ENCODE measurements at regions not wholly inside any gene's neighbourhood (a gene's known extent, or its start where the extent isn't known, plus 50 kb on each side); places are given as distances from the start of the nearest gene placed in this dataset.
"Not testable (repeated sequence)": the region's sequence is repeated elsewhere in the genome, so short reads cannot be mapped to it uniquely, and the experiment has no call there.

- in situ Hi-C loops (cut with MboI; ENCODE audit: low pct_unique_long_range_greater_than_20kb, low sequenced_read_pairs); DNase-seq: not testable (repeated sequence)
Measured at GRCh38 chr17:64800987-64801386, 118.3 kb downstream of the LRRC37A3 start.

- in situ Hi-C loops (cut with MboI; ENCODE audit: low pct_unique_long_range_greater_than_20kb, low sequenced_read_pairs); DNase-seq: not testable (repeated sequence)
Measured at GRCh38 chr17:64800361-64800895, 118.8 kb downstream of the LRRC37A3 start.

- in situ Hi-C loops (cut with MboI; ENCODE audit: low pct_unique_long_range_greater_than_20kb, low sequenced_read_pairs) = not testable (repeated sequence)
Measured at GRCh38 chr17:64799543-64800188, 119.6 kb downstream of the LRRC37A3 start.

GRCh38 chr17:64798961-64799360, 120.3 kb downstream of the LRRC37A3 start:
- in situ Hi-C loops (cut with MboI; ENCODE audit: low pct_unique_long_range_greater_than_20kb, low sequenced_read_pairs); DNase-seq: not testable (repeated sequence)

More at GRCh38 chr17:64799543-64800188, 119.6 kb downstream of the LRRC37A3 start:
- DNase-seq = not testable (repeated sequence)

GRCh38 chr17:64798489-64798790, 120.8 kb downstream of the LRRC37A3 start:
- peak; percentile 28 for DNase-seq
- in situ Hi-C loops (cut with MboI; ENCODE audit: low pct_unique_long_range_greater_than_20kb, low sequenced_read_pairs) = not testable (repeated sequence)

- in situ Hi-C loops (cut with MboI; ENCODE audit: low pct_unique_long_range_greater_than_20kb, low sequenced_read_pairs); DNase-seq: not testable (repeated sequence)
Measured at GRCh38 chr17:64797746-64798488, 121.4 kb downstream of the LRRC37A3 start.

GRCh38 chr17:64795342-64795741, 123.9 kb downstream of the LRRC37A3 start:
- in situ Hi-C loops (cut with MboI; ENCODE audit: low pct_unique_long_range_greater_than_20kb, low sequenced_read_pairs); DNase-seq: not testable (repeated sequence)

GRCh38 chr17:64794548-64795274, 124.6 kb downstream of the LRRC37A3 start:
- DNase-seq; in situ Hi-C loops (cut with MboI; ENCODE audit: low pct_unique_long_range_greater_than_20kb, low sequenced_read_pairs): not testable (repeated sequence)

GRCh38 chr17:64794113-64794512, 125.2 kb downstream of the LRRC37A3 start:
- in situ Hi-C loops (cut with MboI; ENCODE audit: low pct_unique_long_range_greater_than_20kb, low sequenced_read_pairs) = not testable (repeated sequence)

GRCh38 chr17:64792793-64793575, 126.3 kb downstream of the LRRC37A3 start:
- peak; percentile 76 for DNase-seq
- in situ Hi-C loops (cut with MboI; ENCODE audit: low pct_unique_long_range_greater_than_20kb, low sequenced_read_pairs) = not testable (repeated sequence)

More at GRCh38 chr17:64794113-64794512, 125.2 kb downstream of the LRRC37A3 start:
- not testable (repeated sequence) for DNase-seq

- DNase-seq; in situ Hi-C loops (cut with MboI; ENCODE audit: low pct_unique_long_range_greater_than_20kb, low sequenced_read_pairs): not testable (repeated sequence)
Measured at GRCh38 chr17:64792276-64792675, 127.0 kb downstream of the LRRC37A3 start.

GRCh38 chr17:64791691-64792090, 127.6 kb downstream of the LRRC37A3 start:
- in situ Hi-C loops (cut with MboI; ENCODE audit: low pct_unique_long_range_greater_than_20kb, low sequenced_read_pairs); DNase-seq: not testable (repeated sequence)

GRCh38 chr17:64791226-64791625, 128.1 kb downstream of the LRRC37A3 start:
- DNase-seq; in situ Hi-C loops (cut with MboI; ENCODE audit: low pct_unique_long_range_greater_than_20kb, low sequenced_read_pairs): not testable (repeated sequence)

- in situ Hi-C loops (cut with MboI; ENCODE audit: low pct_unique_long_range_greater_than_20kb, low sequenced_read_pairs); DNase-seq: not testable (repeated sequence)
Measured at GRCh38 chr17:64790690-64791089, 128.6 kb upstream of the SMURF2 start.

- in situ Hi-C loops (cut with MboI; ENCODE audit: low pct_unique_long_range_greater_than_20kb, low sequenced_read_pairs); DNase-seq: not testable (repeated sequence)
Measured at GRCh38 chr17:64790193-64790592, 128.1 kb upstream of the SMURF2 start.

- DNase-seq; in situ Hi-C loops (cut with MboI; ENCODE audit: low pct_unique_long_range_greater_than_20kb, low sequenced_read_pairs): not testable (repeated sequence)
Measured at GRCh38 chr17:64789061-64789445, 126.9 kb upstream of the SMURF2 start.

GRCh38 chr17:64788286-64789060, 126.4 kb upstream of the SMURF2 start:
- no peak for DNase-seq
- in situ Hi-C loops (cut with MboI; ENCODE audit: low pct_unique_long_range_greater_than_20kb, low sequenced_read_pairs) = no loop called here

- in situ Hi-C loops (cut with MboI; ENCODE audit: low pct_unique_long_range_greater_than_20kb, low sequenced_read_pairs) = no loop called here
Measured at GRCh38 chr17:64787921-64788271, 125.8 kb upstream of the SMURF2 start.

More at GRCh38 chr17:64787921-64788271, 125.8 kb upstream of the SMURF2 start:
- no peak for DNase-seq

Data from KBM-7 (cell line).